ENCODE measurements at regions not wholly inside any gene's neighbourhood (a gene's known extent, or its start where the extent isn't known, plus 50 kb on each side); places are given as distances from the start of the nearest gene placed in this dataset.

DNA sequence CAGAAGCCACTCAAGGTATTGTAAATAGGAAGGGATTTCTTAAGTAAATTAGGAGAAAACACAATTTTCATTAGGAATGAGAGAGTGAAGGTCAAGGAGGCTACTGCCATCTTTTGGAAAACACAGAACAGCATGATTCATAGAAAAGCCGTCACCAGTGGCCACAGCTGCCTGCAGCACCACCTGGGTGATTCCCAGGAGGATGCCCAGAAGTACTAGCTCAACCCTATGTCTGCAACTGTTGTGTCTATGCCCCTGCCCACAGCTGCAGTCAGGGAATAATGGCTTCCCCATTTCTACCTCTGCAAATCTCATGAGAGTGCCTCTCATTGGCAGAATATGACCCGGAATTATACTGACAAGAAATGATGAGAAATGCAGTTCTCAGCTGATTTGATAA, 300.0 kb downstream of the IGSF11 start:
- TF ChIP-seq, protein P1, sequence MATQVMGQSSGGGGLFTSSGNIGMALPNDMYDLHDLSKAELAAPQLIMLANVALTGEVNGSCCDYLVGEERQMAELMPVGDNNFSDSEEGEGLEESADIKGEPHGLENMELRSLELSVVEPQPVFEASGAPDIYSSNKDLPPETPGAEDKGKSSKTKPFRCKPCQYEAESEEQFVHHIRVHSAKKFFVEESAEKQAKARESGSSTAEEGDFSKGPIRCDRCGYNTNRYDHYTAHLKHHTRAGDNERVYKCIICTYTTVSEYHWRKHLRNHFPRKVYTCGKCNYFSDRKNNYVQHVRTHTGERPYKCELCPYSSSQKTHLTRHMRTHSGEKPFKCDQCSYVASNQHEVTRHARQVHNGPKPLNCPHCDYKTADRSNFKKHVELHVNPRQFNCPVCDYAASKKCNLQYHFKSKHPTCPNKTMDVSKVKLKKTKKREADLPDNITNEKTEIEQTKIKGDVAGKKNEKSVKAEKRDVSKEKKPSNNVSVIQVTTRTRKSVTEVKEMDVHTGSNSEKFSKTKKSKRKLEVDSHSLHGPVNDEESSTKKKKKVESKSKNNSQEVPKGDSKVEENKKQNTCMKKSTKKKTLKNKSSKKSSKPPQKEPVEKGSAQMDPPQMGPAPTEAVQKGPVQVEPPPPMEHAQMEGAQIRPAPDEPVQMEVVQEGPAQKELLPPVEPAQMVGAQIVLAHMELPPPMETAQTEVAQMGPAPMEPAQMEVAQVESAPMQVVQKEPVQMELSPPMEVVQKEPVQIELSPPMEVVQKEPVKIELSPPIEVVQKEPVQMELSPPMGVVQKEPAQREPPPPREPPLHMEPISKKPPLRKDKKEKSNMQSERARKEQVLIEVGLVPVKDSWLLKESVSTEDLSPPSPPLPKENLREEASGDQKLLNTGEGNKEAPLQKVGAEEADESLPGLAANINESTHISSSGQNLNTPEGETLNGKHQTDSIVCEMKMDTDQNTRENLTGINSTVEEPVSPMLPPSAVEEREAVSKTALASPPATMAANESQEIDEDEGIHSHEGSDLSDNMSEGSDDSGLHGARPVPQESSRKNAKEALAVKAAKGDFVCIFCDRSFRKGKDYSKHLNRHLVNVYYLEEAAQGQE (IDR thresholded peaks at IDR 0.05; ENCODE audit: insufficient read depth in 1 of 2, low read depth in 2 of 2, low read length in 2 of 2): no peak
- TF ChIP-seq POLR2AphosphoS5 (IDR thresholded peaks at IDR 0.05; ENCODE audit: low read depth, low read length) (no peak), SIN3A (IDR thresholded peaks at IDR 0.05; ENCODE audit: borderline replicate concordance, insufficient read depth, low read length) (no peak), FOXP2 (optimal IDR thresholded peaks at IDR 0.05; ENCODE audit: borderline replicate concordance, extremely low read depth, extremely low read length, insufficient read depth) (no peak), TAF1 (IDR thresholded peaks at IDR 0.05; ENCODE audit: borderline replicate concordance, insufficient read depth, low read length) (no peak)

DNA sequence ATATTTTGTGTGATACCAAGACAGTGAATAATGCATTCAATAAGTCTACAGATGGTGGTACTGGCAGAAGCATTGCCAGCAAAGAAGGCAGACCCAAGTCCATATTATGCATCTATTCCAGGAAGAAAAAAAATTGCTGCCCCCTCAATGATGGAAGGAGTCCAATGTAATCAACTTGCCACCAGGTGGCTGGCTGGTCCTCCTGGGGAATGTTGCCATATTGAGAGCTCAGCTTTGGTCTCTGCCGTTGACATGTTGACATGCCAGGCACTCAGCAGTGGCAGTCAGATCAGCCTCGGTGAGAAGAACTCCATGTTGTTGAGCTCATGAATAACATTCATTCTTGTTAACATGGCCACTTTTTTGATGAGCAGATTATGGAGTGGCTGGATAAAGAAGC, 298.5 kb downstream of the IGSF11 start:
- TF ChIP-seq FOXP2 (optimal IDR thresholded peaks at IDR 0.05; ENCODE audit: borderline replicate concordance, extremely low read depth, extremely low read length, insufficient read depth) (no peak), SIN3A (IDR thresholded peaks at IDR 0.05; ENCODE audit: borderline replicate concordance, insufficient read depth, low read length) (no peak), TAF1 (IDR thresholded peaks at IDR 0.05; ENCODE audit: borderline replicate concordance, insufficient read depth, low read length) (no peak), POLR2AphosphoS5 (IDR thresholded peaks at IDR 0.05; ENCODE audit: low read depth, low read length) (no peak)
- TF ChIP-seq, protein P1 (IDR thresholded peaks at IDR 0.05; ENCODE audit: insufficient read depth in 1 of 2, low read depth in 2 of 2, low read length in 2 of 2): no peak

DNA sequence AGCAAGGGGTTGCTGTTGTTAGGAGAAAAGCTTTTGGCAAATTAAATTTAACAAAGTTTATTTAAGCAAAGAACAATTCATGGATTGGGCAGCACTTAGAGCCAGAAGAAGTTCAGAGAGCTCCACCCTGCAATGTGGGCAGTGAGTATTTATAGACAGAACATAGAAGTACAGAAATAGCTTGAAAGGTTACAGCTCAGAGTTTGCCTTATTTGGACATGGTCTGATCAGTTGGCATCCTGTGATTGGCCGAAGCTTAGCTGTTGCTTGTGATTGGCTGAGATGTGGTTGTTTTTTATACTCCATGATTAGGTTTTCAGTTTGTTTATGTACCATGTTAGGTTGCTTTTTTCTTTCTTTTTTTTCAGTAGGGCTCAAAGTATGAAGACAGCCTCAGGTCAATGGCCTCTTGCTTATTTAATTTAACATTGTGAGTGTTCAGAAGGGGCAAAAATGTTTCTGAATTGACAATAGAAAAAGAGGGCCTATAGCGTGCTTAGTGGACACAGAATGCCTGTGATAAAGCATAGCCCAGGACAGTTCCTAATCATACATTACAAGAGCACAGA, 293.8 kb downstream of the IGSF11 start:
- TF ChIP-seq POLR2AphosphoS5 (IDR thresholded peaks at IDR 0.05; ENCODE audit: low read depth, low read length) (no peak), TAF1 (IDR thresholded peaks at IDR 0.05; ENCODE audit: borderline replicate concordance, insufficient read depth, low read length) (no peak)
- TF ChIP-seq, protein P1 (IDR thresholded peaks at IDR 0.05; ENCODE audit: insufficient read depth in 1 of 2, low read depth in 2 of 2, low read length in 2 of 2): no peak

DNA sequence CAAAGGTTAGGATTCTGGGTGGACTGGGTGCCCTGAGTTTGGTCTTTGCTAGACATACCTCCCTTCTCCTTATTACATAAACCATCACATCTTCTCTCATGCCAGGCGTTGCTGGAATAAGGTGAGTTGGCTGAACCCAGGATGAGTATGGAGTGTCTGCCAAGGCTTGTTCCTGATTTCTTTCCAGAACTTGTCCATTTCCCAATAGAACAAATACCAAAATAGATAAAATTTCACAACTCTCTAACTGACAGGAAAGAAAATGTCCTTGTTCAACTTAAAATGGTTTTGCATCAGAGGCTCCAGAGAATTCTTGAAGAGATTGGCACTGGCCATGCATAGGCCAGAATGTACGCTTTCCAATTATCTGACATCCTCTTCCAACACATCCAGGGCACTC, 291.9 kb downstream of the IGSF11 start:
- TF ChIP-seq SIN3A (IDR thresholded peaks at IDR 0.05; ENCODE audit: borderline replicate concordance, insufficient read depth, low read length) (no peak), FOXP2 (optimal IDR thresholded peaks at IDR 0.05; ENCODE audit: borderline replicate concordance, extremely low read depth, extremely low read length, insufficient read depth) (no peak), POLR2AphosphoS5 (IDR thresholded peaks at IDR 0.05; ENCODE audit: low read depth, low read length) (no peak), TAF1 (IDR thresholded peaks at IDR 0.05; ENCODE audit: borderline replicate concordance, insufficient read depth, low read length) (no peak)
- TF ChIP-seq, protein P1 (IDR thresholded peaks at IDR 0.05; ENCODE audit: insufficient read depth in 1 of 2, low read depth in 2 of 2, low read length in 2 of 2): no peak

DNA sequence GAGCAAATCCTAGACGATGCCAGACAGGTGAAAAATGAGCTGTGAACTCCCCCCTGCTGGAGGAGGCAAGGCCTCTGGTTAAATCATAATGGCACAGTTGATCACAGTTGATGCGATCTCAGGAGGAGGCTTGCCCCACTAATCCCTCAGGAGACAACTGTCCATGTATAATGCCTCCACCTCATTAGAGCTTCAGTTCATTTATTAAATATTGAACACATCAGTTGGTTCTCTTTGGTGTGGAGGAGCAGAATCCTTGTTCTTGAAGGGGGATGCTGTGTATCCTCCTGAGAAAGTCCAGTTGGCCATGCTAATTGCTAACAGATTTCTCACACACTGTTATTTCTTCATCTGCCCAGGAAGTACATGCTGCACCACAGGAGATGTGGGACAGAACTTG, 290.5 kb downstream of the IGSF11 start:
- no peak for TF ChIP-seq TAF1 (IDR thresholded peaks at IDR 0.05; ENCODE audit: borderline replicate concordance, insufficient read depth, low read length)
- TF ChIP-seq FOXP2 (optimal IDR thresholded peaks at IDR 0.05; ENCODE audit: borderline replicate concordance, extremely low read depth, extremely low read length, insufficient read depth): no peak
- no peak for TF ChIP-seq POLR2AphosphoS5 (IDR thresholded peaks at IDR 0.05; ENCODE audit: low read depth, low read length)

Data from PFSK-1 (cell line).